ENCODE measurements at regions not wholly inside any gene's neighbourhood (a gene's known extent, or its start where the extent isn't known, plus 50 kb on each side); places are given as distances from the start of the nearest gene placed in this dataset.
"Not testable (repeated sequence)": the region's sequence is repeated elsewhere in the genome, so short reads cannot be mapped to it uniquely, and the experiment has no call there.

DNA sequence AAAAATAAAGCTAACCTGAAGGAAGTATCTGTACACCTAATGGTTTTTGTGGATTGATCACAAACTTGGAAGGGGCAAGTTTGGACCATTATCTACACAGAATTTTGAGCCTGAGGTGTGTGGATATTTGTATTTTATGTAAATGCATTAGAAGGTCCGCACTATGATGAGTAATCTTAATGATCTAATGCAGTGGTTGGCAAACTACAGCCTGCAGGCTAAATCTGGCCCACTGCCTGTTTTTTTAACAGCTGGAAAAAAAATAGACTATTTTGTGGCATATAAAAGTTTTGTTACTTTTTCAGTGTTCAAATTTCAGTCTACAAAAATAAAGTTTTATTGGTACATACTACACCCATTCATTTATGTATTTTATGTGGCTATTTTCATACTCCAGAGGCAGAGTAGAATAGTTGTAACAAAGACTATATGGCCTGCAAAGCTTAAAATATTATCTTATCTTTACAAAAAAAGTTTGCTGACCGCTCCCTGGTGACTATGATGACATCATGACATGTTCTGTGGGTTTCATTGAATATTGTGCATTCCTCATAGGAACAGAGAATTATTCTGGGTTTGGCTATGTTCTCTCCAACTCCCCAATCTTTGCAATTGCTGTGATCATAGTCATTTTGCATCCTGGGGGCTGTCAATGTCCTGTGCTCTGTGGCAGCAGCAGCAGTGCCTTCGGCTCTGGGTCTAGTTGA is 962.6 kb upstream of the FBXO33 start:
- no peak for DNase-seq
- in situ Hi-C loops (cut with HindIII; ENCODE audit: low pct_ligation_motif_present, low pct_unique_long_range_greater_than_20kb, low sequenced_read_pairs), result no loop called here

DNA sequence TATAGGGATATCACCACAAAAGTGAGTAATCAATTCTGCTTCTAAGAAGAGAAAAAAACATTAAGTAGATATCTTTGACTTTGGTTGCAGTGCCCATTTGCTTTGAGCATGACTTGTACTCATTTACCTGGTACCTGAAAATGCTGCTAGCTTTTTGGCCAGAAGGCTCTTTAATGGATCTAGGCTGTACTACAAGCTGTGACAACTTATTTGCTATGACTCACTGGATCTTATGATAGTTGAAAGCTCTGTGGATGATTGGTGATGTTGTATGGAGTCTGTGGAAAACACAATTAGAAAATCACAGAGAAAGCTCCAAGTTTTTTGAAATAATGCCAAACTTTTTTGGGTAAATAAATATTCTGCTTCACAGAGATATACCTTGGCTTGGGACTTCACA is 960.9 kb upstream of the FBXO33 start:
- in situ Hi-C loops (cut with HindIII; ENCODE audit: low pct_ligation_motif_present, low pct_unique_long_range_greater_than_20kb, low sequenced_read_pairs), result no loop called here

DNA sequence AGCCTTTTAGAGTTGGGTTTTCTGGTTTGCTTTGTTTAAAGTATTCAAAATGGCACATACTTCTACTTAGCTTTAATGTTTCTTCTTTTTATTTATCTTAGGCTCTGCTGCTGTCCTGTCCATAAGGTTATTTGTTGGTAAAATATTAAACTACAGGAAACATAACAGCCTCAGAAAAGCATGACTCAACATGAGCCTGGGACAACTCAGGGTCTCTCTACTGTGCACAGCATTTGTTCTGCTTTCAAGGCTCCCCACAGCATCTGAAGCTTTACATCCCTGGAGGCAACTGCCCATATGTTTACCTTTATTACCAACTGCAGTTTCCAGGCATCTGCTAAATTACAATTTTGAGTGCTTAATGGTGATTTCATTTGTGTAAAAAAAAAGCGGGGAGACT is 954.2 kb upstream of the FBXO33 start:
- DNase-seq, result no peak
- in situ Hi-C loops (cut with HindIII; ENCODE audit: low pct_ligation_motif_present, low pct_unique_long_range_greater_than_20kb, low sequenced_read_pairs), result no loop called here

More for the DNA sequence above, 960.9 kb upstream of the FBXO33 start:
- no peak for DNase-seq

DNA sequence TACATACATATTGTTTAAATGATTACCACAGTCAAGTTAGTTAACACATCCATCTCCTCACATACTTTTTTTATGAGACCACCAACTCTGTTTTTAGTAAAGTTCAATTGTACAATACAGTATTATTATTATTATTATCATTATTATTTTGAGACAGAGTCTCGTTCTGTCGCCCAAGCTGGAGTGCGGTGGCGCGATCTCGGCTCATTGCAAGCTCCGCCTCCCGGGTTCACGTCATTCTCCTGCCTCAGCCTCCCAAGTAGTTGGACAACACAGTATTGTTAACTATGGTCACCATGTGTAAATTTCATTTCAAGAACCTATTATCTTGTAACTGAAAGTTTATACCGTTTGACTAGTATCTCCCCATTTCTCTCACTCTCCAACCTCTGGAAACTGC is 942.0 kb upstream of the FBXO33 start:
- in situ Hi-C loops (cut with HindIII; ENCODE audit: low pct_ligation_motif_present, low pct_unique_long_range_greater_than_20kb, low sequenced_read_pairs), result no loop called here
- DNase-seq, result no peak

DNA sequence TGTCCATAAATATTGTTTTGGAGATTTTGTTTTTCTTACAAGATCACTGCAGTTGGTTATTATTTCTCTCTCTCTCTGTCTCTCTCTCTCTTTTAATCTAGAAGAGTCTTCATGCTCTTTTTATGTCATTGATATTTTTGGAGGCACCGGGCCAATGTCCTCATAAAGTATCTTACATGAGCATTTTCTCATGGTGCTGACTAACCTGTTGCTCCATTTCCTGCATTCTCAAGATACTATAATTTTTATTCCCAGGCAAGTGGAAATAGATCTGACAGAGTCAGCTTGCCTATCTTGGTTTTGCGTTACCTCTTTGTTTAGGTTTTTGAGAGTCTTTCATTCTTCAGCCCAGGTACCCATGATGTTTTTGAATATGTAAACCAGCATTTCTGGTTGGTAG is 938.8 kb upstream of the FBXO33 start:
- no peak for DNase-seq
- in situ Hi-C loops (cut with HindIII; ENCODE audit: low pct_ligation_motif_present, low pct_unique_long_range_greater_than_20kb, low sequenced_read_pairs), result no loop called here

DNA sequence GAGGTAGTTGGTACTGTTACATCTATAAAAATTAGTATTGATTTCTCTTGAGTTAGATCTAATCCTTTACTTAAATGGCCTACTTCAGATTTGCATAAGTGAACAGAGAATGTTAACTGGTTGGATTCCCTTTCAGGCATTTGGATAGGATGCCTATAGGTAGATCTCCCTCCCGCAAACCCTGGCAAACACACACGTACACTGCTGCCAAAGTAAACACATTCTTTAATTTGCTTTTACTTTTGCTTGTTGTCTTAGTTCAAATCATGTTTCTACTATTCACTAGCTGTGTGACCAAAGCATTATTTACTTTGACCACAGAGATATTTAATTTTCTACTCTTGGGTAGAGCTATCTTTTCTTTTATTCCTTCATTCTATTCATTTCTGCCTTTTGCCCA is 936.1 kb upstream of the FBXO33 start:
- DNase-seq, result no peak
- in situ Hi-C loops (cut with HindIII; ENCODE audit: low pct_ligation_motif_present, low pct_unique_long_range_greater_than_20kb, low sequenced_read_pairs), result no loop called here

GRCh38 chr14:40367717-40368116 is 935.5 kb upstream of the FBXO33 start:
- in situ Hi-C loops (cut with HindIII; ENCODE audit: low pct_ligation_motif_present, low pct_unique_long_range_greater_than_20kb, low sequenced_read_pairs), result no loop called here
- DNase-seq, result no peak

DNA sequence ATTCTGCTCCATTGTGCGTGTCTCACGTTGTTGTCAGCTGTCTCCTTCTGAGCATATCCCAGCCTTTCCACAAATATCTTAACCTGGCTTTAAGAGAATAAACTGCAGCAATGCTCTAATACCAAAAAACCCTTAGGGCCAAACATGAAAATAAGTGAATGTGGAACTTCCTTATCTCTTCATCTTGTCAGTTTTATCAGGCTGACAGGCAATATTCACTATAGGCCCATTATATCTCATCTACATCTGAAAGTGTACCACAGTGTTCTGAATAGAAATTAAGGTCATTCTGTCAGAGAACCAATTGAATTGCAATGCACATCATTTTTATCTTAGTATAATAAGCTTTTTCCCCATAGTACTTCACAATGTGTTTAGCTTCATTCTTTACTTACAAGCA is 933.1 kb upstream of the FBXO33 start:
- in situ Hi-C loops (cut with HindIII; ENCODE audit: low pct_ligation_motif_present, low pct_unique_long_range_greater_than_20kb, low sequenced_read_pairs), result no loop called here

GRCh38 chr14:40362856-40363255 is 930.6 kb upstream of the FBXO33 start:
- in situ Hi-C loops (cut with HindIII; ENCODE audit: low pct_ligation_motif_present, low pct_unique_long_range_greater_than_20kb, low sequenced_read_pairs), result no loop called here
- DNase-seq, result no peak

More for the DNA sequence above, 933.1 kb upstream of the FBXO33 start:
- no peak for DNase-seq

DNA sequence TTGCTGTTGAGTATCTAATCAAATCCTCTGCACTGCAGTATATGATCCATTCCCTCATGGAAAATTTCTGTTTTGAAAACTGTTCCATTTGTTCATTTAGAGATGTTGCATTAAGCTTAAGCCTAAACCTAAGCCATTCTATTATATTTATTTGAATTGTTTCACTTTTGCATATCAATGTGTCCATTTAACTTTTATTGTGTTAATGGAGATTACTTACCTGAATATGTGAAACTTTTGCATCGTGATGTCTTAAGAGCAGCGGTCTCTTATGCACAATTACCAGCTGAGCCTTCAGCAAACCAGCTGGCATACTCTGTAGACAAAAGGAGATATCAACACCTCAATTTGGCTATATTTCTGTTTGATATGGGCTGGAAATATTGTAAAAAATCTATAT is 922.5 kb upstream of the FBXO33 start:
- in situ Hi-C loops (cut with HindIII; ENCODE audit: low pct_ligation_motif_present, low pct_unique_long_range_greater_than_20kb, low sequenced_read_pairs), result no loop called here
- DNase-seq, result no peak

DNA sequence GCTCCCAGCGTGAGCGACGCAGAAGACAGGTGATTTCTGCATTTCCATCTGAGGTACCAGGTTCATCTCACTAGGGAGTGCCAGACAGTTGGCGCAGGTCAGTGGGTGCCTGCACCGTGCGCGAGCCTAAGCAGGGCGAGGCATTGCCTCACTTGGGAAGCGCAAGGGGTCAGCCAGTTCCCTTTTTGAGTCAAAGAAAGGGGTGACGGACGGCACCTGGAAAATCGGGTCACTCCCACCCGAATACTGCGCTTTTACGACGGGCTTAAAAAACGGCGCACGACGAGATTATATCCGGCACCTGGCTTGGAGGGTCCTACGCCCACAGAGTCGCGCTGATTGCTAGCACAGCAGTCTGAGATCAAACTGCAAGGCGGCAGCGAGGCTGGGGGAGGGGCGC is 915.9 kb upstream of the FBXO33 start:
- DNase-seq; in situ Hi-C loops (cut with HindIII; ENCODE audit: low pct_ligation_motif_present, low pct_unique_long_range_greater_than_20kb, low sequenced_read_pairs): not testable (repeated sequence)

DNA sequence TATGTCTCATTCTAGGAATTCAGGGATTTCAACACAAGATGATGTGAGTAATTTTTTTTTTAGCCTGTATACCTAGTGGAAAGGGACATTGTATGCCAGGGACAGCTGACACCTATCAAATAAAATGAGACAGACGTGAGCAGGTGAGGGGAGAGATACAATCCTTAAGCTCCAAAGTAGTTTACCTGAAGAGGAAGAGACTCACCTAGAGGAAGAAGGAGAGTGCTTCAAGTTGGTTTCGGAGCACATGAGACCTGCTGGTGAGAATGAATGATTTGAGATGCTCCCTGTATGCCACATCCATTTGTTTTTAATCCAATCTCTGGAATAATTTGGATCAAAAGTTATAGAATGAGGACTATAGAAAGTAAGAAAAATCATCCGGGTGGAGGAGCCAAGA is 915.4 kb upstream of the FBXO33 start:
- in situ Hi-C loops (cut with HindIII; ENCODE audit: low pct_ligation_motif_present, low pct_unique_long_range_greater_than_20kb, low sequenced_read_pairs), result no loop called here
- DNase-seq, result no peak

DNA sequence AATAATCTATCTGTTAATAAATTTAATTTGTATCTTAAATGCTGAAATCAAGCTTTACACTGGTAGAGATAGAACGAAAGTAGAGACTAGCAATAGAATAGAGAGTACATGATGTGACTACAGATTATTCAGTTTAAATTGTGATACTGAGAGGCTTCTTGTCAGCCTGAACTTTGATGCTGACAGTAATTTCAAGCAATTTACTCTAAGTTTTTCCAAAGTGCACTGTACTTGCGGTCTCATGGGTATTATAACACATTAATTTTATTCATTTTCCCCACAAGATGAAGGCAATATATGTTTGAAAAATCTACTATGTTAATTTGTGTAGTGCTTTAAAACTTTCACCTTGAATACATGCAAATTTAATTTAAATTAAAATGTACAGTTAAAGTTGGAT is 914.0 kb upstream of the FBXO33 start:
- DNase-seq, result no peak
- in situ Hi-C loops (cut with HindIII; ENCODE audit: low pct_ligation_motif_present, low pct_unique_long_range_greater_than_20kb, low sequenced_read_pairs), result no loop called here

DNA sequence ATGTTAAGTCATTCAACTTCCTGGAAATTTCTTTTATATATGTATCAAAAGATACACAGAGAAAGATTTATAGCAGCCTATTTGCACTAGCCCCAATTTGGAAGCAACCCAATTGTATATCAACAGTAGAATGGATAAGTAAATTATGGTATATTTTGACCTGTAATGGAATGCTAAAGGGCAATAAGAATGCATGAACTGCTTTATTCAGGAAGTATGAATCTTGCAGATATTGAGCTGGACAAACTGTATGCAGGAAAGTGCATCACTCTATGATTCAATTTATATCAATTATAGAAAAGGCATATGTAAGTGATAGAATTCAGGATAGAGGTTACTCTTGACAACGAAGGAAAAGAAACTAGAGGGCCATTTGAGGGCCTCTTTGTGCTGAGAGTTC is 913.1 kb upstream of the FBXO33 start:
- no peak for DNase-seq
- in situ Hi-C loops (cut with HindIII; ENCODE audit: low pct_ligation_motif_present, low pct_unique_long_range_greater_than_20kb, low sequenced_read_pairs), result no loop called here

DNA sequence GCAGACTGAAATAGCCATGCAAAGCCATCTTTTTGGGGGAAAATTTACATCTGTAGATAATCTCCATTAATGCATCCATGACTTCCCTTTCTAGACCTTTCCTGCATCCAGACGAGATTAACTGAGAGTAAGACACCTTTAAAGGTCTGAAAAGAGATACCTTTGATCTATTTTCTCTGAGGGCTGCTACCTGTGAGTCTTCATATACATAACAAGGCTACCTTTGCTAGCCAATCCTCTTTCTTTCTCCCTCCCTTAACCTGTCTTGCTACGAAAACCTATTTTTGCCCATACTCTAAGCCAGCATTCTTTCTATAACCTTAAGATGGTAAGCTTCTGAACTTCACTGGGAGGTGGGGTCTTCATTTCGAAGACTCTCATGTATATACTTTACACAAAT is 908.5 kb upstream of the FBXO33 start:
- in situ Hi-C loops (cut with HindIII; ENCODE audit: low pct_ligation_motif_present, low pct_unique_long_range_greater_than_20kb, low sequenced_read_pairs), result no loop called here

GRCh38 chr14:40336846-40337245 is 904.6 kb upstream of the FBXO33 start:
- no peak for DNase-seq
- in situ Hi-C loops (cut with HindIII; ENCODE audit: low pct_ligation_motif_present, low pct_unique_long_range_greater_than_20kb, low sequenced_read_pairs), result no loop called here

More for the DNA sequence above, 908.5 kb upstream of the FBXO33 start:
- no peak for DNase-seq

GRCh38 chr14:40326519-40326918 is 894.3 kb upstream of the FBXO33 start:
- in situ Hi-C loops (cut with HindIII; ENCODE audit: low pct_ligation_motif_present, low pct_unique_long_range_greater_than_20kb, low sequenced_read_pairs); DNase-seq: not testable (repeated sequence)

- in situ Hi-C loops (cut with HindIII; ENCODE audit: low pct_ligation_motif_present, low pct_unique_long_range_greater_than_20kb, low sequenced_read_pairs), result no loop called here
Observed at GRCh38 chr14:40318211-40318719, 886.0 kb upstream of the FBXO33 start.

DNA sequence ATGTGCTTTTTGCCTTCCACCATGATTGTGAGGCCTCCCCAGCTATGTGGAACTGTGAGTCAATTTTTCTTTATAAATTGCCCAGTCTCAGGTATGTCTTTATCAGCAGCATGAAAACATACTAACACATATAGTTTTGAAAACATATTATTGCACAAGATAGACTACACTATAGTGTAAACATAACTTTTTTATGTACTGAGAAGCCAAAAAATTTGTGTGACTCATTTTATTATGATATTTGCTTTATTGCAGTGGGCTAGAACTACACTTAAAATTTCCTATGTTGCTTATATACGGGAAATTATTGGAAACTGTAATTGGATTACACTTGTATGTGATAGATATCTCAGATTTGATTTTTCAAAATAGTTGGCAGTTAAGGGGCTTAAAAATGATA is 885.5 kb upstream of the FBXO33 start:
- in situ Hi-C loops (cut with HindIII; ENCODE audit: low pct_ligation_motif_present, low pct_unique_long_range_greater_than_20kb, low sequenced_read_pairs), result no loop called here
- no peak for DNase-seq

More at GRCh38 chr14:40318211-40318719, 886.0 kb upstream of the FBXO33 start:
- no peak for DNase-seq

GRCh38 chr14:40312296-40312695 is 880.1 kb upstream of the FBXO33 start:
- in situ Hi-C loops (cut with HindIII; ENCODE audit: low pct_ligation_motif_present, low pct_unique_long_range_greater_than_20kb, low sequenced_read_pairs), result no loop called here
- peak; percentile 1 for DNase-seq

Measured in ACHN (cell line).